Loucy (cell line): ENCODE measurements at regions not wholly inside any gene's neighbourhood (a gene's known extent, or its start where the extent isn't known, plus 50 kb on each side); places are given as distances from the start of the nearest gene placed in this dataset.
"Not testable (repeated sequence)": the region's sequence is repeated elsewhere in the genome, so short reads cannot be mapped to it uniquely, and the experiment has no call there.

Experiments
- H2AFZ ChIP-seq: fragments of 200-600 bp; sonication (generic); 2 replicates; pipeline ENCODE4 v1.6.0; 2016; ENCODE audit warnings: antibody characterized with exemption, mild to moderate bottlenecking, low read length, moderate library complexity
- H3F3A ChIP-seq: fragments of 200-600 bp; 2 replicates; pipeline ENCODE4 v1.6.0; 2016; ENCODE audit warnings: antibody characterized with exemption, low read depth, mild to moderate bottlenecking
- H3K27me3 ChIP-seq: fragments of 200-600 bp; sonication (generic); 2 replicates; pipeline ENCODE4 v1.6.1; 2014; ENCODE audit warnings: low read length, mild to moderate bottlenecking; ENCODE audit not compliant: insufficient read depth, poor library complexity, severe bottlenecking
- H3K36me3 ChIP-seq: fragments of 200-600 bp; sonication (generic); 2 replicates; pipeline ENCODE4 v1.6.1; 2016; ENCODE audit warnings: low read length; ENCODE audit not compliant: insufficient read depth
- H3K4me1 ChIP-seq: fragments of 200-600 bp; sonication (generic); 2 replicates; pipeline ENCODE4 v1.5.1; 2014; ENCODE audit warnings: low read length, mild to moderate bottlenecking; ENCODE audit not compliant: insufficient read depth, poor library complexity, severe bottlenecking
- H3K4me2 ChIP-seq: fragments of 200-600 bp; sonication (generic); 2 replicates; pipeline ENCODE4 v1.6.0; 2014; ENCODE audit warnings: antibody characterized with exemption, low read length, low read depth, mild to moderate bottlenecking; ENCODE audit not compliant: poor library complexity, severe bottlenecking
- H3K4me3 ChIP-seq: fragments of 200-600 bp; sonication (generic); 2 replicates; pipeline ENCODE4 v1.5.1; 2014; ENCODE audit warnings: low read length, mild to moderate bottlenecking, mixed read lengths; ENCODE audit not compliant: poor library complexity, severe bottlenecking
- H3K79me2 ChIP-seq: fragments of 200-600 bp; sonication (generic); 2 replicates; pipeline ENCODE4 v1.6.1; 2014; ENCODE audit warnings: low read length; ENCODE audit not compliant: insufficient read depth
- H3K9ac ChIP-seq: fragments of 200-600 bp; sonication (generic); 2 replicates; pipeline ENCODE4 v1.6.0; 2014; ENCODE audit warnings: mild to moderate bottlenecking, low read depth, low read length, moderate library complexity; ENCODE audit not compliant: poor library complexity, severe bottlenecking
- H3K9me2 ChIP-seq: fragments of 200-600 bp; sonication (generic); replicated peaks from 2 replicates; pipeline ENCODE4 v1.6.1; 2016; ENCODE audit warnings: low read depth, low read length, mixed read lengths
- H3K9me3 ChIP-seq: fragments of 200-600 bp; sonication (generic); 2 replicates; pipeline ENCODE4 v1.6.1; 2014; ENCODE audit warnings: mild to moderate bottlenecking, antibody characterized with exemption, low read length, low read depth; ENCODE audit not compliant: insufficient read depth
- H4K20me1 ChIP-seq: fragments of 200-600 bp; sonication (generic); 2 replicates; pipeline ENCODE4 v1.6.0; 2014; ENCODE audit warnings: antibody characterized with exemption, low read length, mild to moderate bottlenecking; ENCODE audit not compliant: insufficient read depth, poor library complexity, severe bottlenecking
- EZH2phosphoT487 ChIP-seq: fragments of 200-600 bp; IDR thresholded peaks from 2 replicates; pipeline ENCODE4 v1.6.1; 2018; ENCODE audit warnings: antibody characterized with exemption, mild to moderate bottlenecking, moderate library complexity, borderline replicate concordance
- TF ChIP-seq, protein P1 (sequence below): fragments of 200-600 bp; sonication (generic); conservative IDR thresholded peaks from 2 replicates; pipeline ENCODE4 v1.5.1; 2014; ENCODE audit warnings: mild to moderate bottlenecking, antibody characterized with exemption, low read length

DNA sequence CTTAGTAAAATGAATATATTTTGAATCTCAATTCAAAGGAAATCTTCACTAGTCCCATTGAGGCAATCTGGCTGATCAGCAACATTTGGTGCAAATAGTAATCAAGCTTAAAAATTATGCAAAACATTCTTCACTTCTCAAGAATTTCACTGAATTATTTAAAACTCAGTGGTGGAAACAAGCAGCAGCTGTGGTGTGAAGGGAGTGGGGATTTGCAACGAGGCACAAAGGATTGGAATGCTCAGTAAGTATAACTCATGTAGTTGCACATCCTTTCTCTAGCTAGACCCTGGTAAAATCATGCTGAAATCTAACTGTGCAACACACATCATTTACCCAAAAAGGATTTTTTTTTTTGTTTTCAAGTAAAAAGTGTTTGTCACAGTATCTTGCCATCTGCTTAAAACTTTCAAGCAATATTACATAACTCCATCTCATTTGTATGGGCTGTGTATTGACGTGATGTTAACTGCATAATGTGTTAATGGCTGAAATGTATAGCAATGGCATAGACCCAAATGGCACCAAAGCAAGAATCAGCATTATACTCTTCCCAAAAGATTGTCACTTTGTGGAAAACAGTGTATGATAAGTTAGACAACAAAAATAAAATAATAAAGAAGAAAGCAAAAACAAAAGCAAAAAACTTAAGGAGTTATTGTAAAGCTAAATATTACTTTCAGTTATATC is 816.6 kb downstream of the EPHA3 start:
- Histone ChIP-seq H3K9ac (no peak overlapping the region), H3K79me2 (no peaks in the 10 kb centered on the region)

DNA sequence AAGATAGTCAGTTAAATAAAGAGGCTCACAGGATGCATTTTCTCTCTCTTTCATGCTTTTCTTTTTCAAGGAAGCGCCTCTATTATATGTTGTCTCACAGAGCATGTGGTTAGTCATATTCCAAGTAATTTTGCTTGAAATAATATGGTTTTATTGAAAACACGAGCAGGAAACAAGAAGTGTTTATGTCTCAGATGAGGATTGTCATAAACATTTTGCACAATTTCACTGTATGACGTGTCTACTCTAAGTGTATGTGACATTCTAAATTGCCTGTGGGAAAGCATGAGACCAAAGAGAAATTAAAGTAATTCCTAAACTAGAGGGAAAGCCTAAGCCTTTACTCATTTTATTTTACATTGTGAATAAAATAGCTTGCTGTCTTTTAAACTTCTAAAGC is 818.6 kb downstream of the EPHA3 start:
- Histone ChIP-seq H3F3A (no peaks in the 10 kb centered on the region), H3K9ac (no peak overlapping the region), H3K4me3 (no peak overlapping the region), H3K27me3 (no peaks in the 10 kb centered on the region), H3K79me2 (no peaks in the 10 kb centered on the region), H4K20me1 (no peaks in the 10 kb centered on the region), H3K36me3 (no peaks in the 10 kb centered on the region), H3K4me2 (no peak overlapping the region), H3K9me2 (no peaks in the 10 kb centered on the region), H3K4me1 (no peaks in the 10 kb centered on the region), H2AFZ (no peak overlapping the region), H3K9me3 (no peaks in the 10 kb centered on the region)
- TF ChIP-seq EZH2phosphoT487 = no peak
- TF ChIP-seq, protein P1, sequence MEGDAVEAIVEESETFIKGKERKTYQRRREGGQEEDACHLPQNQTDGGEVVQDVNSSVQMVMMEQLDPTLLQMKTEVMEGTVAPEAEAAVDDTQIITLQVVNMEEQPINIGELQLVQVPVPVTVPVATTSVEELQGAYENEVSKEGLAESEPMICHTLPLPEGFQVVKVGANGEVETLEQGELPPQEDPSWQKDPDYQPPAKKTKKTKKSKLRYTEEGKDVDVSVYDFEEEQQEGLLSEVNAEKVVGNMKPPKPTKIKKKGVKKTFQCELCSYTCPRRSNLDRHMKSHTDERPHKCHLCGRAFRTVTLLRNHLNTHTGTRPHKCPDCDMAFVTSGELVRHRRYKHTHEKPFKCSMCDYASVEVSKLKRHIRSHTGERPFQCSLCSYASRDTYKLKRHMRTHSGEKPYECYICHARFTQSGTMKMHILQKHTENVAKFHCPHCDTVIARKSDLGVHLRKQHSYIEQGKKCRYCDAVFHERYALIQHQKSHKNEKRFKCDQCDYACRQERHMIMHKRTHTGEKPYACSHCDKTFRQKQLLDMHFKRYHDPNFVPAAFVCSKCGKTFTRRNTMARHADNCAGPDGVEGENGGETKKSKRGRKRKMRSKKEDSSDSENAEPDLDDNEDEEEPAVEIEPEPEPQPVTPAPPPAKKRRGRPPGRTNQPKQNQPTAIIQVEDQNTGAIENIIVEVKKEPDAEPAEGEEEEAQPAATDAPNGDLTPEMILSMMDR = no peak

More for the DNA sequence above, 816.6 kb downstream of the EPHA3 start:
- TF ChIP-seq, protein P1 = no peak
- TF ChIP-seq EZH2phosphoT487 = no peak
- H3K4me2 ChIP-seq = no peak overlapping the region
- no peaks in the 10 kb centered on the region for H4K20me1 ChIP-seq
- no peaks in the 10 kb centered on the region for H3K9me3 ChIP-seq
- H3K36me3 ChIP-seq = no peaks in the 10 kb centered on the region
- no peak overlapping the region for H3K4me3 ChIP-seq
- H2AFZ ChIP-seq = no peak overlapping the region
- no peaks in the 10 kb centered on the region for H3K4me1 ChIP-seq
- H3F3A ChIP-seq = no peaks in the 10 kb centered on the region
- H3K9me2 ChIP-seq = no peaks in the 10 kb centered on the region
- no peaks in the 10 kb centered on the region for H3K27me3 ChIP-seq

DNA sequence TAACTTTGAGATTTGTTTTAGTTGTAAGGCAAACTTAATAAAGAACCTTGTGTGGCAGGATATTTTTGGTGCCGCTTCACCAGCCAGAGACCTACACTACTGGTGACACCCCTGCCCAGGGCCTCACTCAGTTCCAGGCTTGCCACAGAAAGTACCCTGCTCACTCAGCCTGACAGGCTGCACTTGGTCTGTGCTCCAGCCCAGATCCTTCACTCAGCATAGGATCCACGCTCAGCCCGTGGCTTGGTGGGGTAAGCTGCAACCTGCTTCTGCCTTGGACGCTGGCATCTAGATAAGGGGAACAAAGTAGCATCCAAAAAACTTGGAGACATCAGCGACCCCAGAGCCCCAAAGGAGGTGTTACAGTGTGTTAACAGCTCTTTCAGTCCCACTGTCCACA is 825.5 kb downstream of the EPHA3 start:
- H3K9me2 ChIP-seq = no peaks in the 10 kb centered on the region
- H3K9me3 ChIP-seq = no peaks in the 10 kb centered on the region
- no peak overlapping the region for H3K4me3 ChIP-seq
- no peaks in the 10 kb centered on the region for H3K4me1 ChIP-seq
- H2AFZ ChIP-seq = no peak overlapping the region
- H3K4me2 ChIP-seq = no peak overlapping the region
- TF ChIP-seq, protein P1 = no peak
- TF ChIP-seq EZH2phosphoT487 = no peak
- H3F3A ChIP-seq = no peaks in the 10 kb centered on the region
- no peaks in the 10 kb centered on the region for H3K79me2 ChIP-seq
- H3K36me3 ChIP-seq = no peaks in the 10 kb centered on the region
- H4K20me1 ChIP-seq = no peaks in the 10 kb centered on the region
- H3K27me3 ChIP-seq = no peaks in the 10 kb centered on the region
- no peak overlapping the region for H3K9ac ChIP-seq

DNA sequence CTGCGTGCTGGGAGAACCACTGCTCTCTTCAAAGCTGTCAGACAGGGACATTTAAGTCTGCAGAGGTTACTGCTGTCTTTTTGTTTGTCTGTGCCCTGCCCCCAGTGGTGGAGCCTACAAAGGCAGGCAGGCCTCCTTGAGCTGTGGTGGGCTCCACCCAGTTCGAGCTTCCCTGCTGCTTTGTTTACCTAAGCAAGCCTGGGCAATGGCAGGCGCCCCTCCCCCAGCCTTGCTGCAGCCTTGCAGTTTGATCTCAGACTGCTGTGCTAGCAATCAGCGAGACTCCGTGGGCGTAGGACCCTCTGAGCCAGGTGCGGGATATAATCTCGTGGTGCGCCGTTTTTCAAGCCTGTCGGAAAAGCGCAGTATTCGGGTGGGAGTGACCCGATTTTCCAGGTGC is 837.0 kb downstream of the EPHA3 start:
- not testable (repeated sequence) for H3K4me3 ChIP-seq, H2AFZ ChIP-seq, H3K9ac ChIP-seq, H4K20me1 ChIP-seq, H3K4me2 ChIP-seq, H3K36me3 ChIP-seq, H3K9me3 ChIP-seq, H3K9me2 ChIP-seq, H3K79me2 ChIP-seq, H3K4me1 ChIP-seq, H3K27me3 ChIP-seq, H3F3A ChIP-seq
